ENCODE measurements at regions not wholly inside any gene's neighbourhood (a gene's known extent, or its start where the extent isn't known, plus 50 kb on each side); places are given as distances from the start of the nearest gene placed in this dataset.

DNA sequence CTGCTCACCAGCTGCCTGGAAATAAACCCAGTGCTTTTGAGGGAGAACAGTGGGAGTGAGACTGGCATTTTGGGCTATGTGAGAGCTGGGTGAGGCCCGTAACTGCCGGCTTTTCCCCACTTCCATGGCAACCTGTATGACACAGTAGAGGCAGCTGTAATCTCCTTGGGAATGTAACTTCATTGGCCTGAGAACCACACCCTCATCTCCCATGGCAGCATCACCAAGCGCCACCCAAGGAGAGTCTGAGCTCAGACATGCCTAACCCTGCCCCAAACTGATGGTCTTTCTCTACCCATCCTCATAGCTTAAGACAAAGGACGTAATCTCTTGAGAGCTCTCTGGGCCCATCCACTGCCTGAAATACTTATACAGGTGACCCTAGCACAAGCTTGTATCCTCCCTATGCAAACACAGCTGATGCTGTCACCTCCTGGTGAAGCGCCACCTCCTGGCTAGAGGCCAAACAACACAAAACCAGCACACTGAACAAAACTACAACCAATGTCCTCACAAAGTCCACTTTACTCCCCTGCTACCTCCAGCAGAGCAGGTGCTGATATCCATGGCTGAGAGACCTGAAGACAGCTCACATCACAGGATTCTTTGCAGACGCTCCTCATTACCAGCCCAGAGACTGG is 763.4 kb upstream of the NRXN1 start:
- TF ChIP-seq, protein P1, sequence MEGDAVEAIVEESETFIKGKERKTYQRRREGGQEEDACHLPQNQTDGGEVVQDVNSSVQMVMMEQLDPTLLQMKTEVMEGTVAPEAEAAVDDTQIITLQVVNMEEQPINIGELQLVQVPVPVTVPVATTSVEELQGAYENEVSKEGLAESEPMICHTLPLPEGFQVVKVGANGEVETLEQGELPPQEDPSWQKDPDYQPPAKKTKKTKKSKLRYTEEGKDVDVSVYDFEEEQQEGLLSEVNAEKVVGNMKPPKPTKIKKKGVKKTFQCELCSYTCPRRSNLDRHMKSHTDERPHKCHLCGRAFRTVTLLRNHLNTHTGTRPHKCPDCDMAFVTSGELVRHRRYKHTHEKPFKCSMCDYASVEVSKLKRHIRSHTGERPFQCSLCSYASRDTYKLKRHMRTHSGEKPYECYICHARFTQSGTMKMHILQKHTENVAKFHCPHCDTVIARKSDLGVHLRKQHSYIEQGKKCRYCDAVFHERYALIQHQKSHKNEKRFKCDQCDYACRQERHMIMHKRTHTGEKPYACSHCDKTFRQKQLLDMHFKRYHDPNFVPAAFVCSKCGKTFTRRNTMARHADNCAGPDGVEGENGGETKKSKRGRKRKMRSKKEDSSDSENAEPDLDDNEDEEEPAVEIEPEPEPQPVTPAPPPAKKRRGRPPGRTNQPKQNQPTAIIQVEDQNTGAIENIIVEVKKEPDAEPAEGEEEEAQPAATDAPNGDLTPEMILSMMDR (IDR thresholded peaks at IDR 0.05; ENCODE audit: insufficient read depth, low read length, poor library complexity, severe bottlenecking) = peak; percentile 44
- DNase-seq (ENCODE audit: low read depth) = no peak

GRCh38 chr2:51791496-51791895 is 759.6 kb upstream of the NRXN1 start:
- DNase-seq (ENCODE audit: low read depth) = no peak
- TF ChIP-seq, protein P1 (IDR thresholded peaks at IDR 0.05; ENCODE audit: insufficient read depth, low read length, poor library complexity, severe bottlenecking) = no peak
- Histone ChIP-seq H3K27me3 (ENCODE audit: control insufficient read depth, insufficient read depth, low read length) (no peaks in the 10 kb centered on the region), H3K36me3 (ENCODE audit: control insufficient read depth, insufficient read depth, low read length) (no peaks in the 10 kb centered on the region), H3K4me3 (ENCODE audit: low read depth, low read length) (no peak overlapping the region)

More for the DNA sequence above, 763.4 kb upstream of the NRXN1 start:
- Histone ChIP-seq H3K4me3 (ENCODE audit: low read depth, low read length) (no peak overlapping the region), H3K36me3 (ENCODE audit: control insufficient read depth, insufficient read depth, low read length) (no peaks in the 10 kb centered on the region), H3K27me3 (ENCODE audit: control insufficient read depth, insufficient read depth, low read length) (no peaks in the 10 kb centered on the region)

DNA sequence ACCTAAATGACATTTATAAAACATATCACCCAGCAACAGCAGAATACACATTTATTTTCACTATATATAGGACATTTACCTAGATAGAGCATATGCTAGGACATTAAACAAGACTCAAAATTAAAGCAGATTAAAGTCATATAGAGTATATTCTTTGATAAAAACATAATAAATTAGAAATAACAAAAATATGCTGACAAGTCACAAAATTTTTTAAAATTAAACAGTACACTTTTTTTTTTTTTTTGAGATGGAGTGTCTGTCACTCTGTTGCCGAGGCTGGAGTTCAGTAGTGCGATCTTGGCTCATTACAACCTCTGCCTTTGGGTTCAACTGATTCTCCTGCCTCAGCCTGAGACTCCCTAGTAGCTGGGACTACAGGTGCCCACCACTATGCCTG is 758.9 kb upstream of the NRXN1 start:
- no peaks in the 10 kb centered on the region for H3K27me3 ChIP-seq (ENCODE audit: control insufficient read depth, insufficient read depth, low read length)
- DNase-seq (ENCODE audit: low read depth) = no peak
- H3K4me3 ChIP-seq (ENCODE audit: low read depth, low read length) = no peak overlapping the region
- TF ChIP-seq, protein P1 (IDR thresholded peaks at IDR 0.05; ENCODE audit: insufficient read depth, low read length, poor library complexity, severe bottlenecking) = no peak
- H3K36me3 ChIP-seq (ENCODE audit: control insufficient read depth, insufficient read depth, low read length) = no peaks in the 10 kb centered on the region

DNA sequence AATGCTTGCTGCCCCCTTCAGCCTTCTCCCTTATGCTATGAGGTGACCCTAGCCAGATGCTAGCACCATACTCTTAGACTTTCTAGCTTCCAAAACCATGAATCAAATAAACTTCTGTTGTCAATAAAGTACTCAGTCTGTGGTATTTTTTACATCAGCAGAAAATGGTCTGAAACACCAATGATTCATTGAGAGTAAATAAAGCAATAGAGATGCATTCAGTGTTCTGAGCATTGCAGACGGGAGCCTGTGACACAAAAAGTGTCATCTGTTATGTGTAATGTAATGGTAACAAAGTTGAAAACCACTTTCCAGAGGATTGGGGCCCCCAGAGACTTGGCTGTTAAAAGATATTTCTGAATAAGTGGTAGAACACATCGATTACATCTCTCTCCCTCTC is 758.0 kb upstream of the NRXN1 start:
- no peaks in the 10 kb centered on the region for H3K36me3 ChIP-seq (ENCODE audit: control insufficient read depth, insufficient read depth, low read length)
- no peaks in the 10 kb centered on the region for H3K27me3 ChIP-seq (ENCODE audit: control insufficient read depth, insufficient read depth, low read length)
- TF ChIP-seq, protein P1 (IDR thresholded peaks at IDR 0.05; ENCODE audit: insufficient read depth, low read length, poor library complexity, severe bottlenecking) = no peak
- no peak for DNase-seq (ENCODE audit: low read depth)
- no peak overlapping the region for H3K4me3 ChIP-seq (ENCODE audit: low read depth, low read length)

DNA sequence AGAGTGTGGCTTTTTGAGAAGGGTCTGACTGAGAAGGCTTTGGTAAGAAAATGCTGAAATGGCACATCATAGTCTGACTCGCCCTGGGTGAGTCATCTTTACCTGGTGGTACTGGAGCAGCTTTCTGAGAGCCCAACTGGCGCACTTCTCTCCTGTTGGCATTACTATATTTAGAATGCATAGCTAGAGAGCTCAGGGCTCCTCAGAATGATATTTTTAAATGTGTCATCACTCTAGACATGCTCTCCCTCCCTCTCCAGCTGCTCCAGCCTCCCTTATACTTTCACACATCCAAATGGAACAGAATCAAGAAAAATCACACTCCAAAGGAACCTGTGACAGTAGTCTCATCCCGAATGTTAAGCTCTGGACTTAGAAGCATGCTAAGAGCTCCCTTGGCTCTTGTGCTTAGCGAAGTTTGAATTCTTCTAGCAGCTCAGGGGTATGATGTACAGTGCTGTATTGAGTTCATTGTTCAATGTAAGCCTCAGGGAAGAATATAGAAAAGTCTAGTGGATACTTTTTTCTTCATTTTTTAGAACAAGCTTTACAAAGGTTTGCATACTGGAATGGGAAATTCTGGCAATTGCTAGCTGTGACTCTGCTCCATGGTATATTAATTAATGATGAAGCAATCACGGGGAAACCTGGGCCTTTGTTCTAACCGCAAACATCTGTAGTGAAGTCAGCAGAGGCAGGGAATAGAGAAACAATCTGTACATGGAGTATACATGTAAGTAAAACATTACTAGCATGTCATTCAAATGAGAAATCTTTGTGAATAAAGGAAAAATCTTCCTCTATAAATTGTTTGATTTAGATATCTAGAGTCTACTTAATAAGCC is 751.2 kb upstream of the NRXN1 start:
- DNase-seq (ENCODE audit: low read depth) = peak; percentile 12
- no peaks in the 10 kb centered on the region for H3K27me3 ChIP-seq (ENCODE audit: control insufficient read depth, insufficient read depth, low read length)
- TF ChIP-seq, protein P1 (IDR thresholded peaks at IDR 0.05; ENCODE audit: insufficient read depth, low read length, poor library complexity, severe bottlenecking) = no peak
- H3K4me3 ChIP-seq (ENCODE audit: low read depth, low read length) = no peak overlapping the region
- no peaks in the 10 kb centered on the region for H3K36me3 ChIP-seq (ENCODE audit: control insufficient read depth, insufficient read depth, low read length)
